BE2C (cell line): ENCODE measurements at regions not wholly inside any gene's neighbourhood (a gene's known extent, or its start where the extent isn't known, plus 50 kb on each side); places are given as distances from the start of the nearest gene placed in this dataset.

Experiments
- DNase-seq: peaks from one replicate; pipeline ENCODE4 v3.0.0-alpha.2; 2020
- H3K27me3 ChIP-seq: fragments of 250-450 bp; sonication (Bioruptor Pico); 2 replicates; pipeline ENCODE4 v1.5.1; 2020; ENCODE audit warnings: mild to moderate bottlenecking
- H3K36me3 ChIP-seq: fragments of 250-450 bp; sonication (Bioruptor Pico); 2 replicates; pipeline ENCODE4 v1.5.1; 2020; ENCODE audit warnings: mild to moderate bottlenecking
- H3K4me1 ChIP-seq: fragments of 250-450 bp; sonication (Bioruptor Pico); 2 replicates; pipeline ENCODE4 v1.5.1; 2020
- H3K4me3 ChIP-seq: 2 replicates; pipeline ENCODE4 v1.5.1; 2011; ENCODE audit warnings: low read depth, low read length
- H3K9me3 ChIP-seq: fragments of 250-450 bp; sonication (Bioruptor Pico); 2 replicates; pipeline ENCODE4 v1.5.1; 2020
- TF ChIP-seq, protein P1 (sequence below): IDR thresholded peaks from 2 replicates; pipeline ENCODE4 v1.5.1; 2012; ENCODE audit warnings: mild to moderate bottlenecking, low read depth, low read length

- Histone ChIP-seq H3K4me3 (no peak overlapping the region), H3K4me1 (peaks cover 10% of the 10 kb centered on the region; the same call in 1 of the 2 replicates), H3K9me3 (no peaks in the 10 kb centered on the region), H3K27me3 (no peaks in the 10 kb centered on the region), H3K36me3 (no peaks in the 10 kb centered on the region)
- TF ChIP-seq, protein P1, sequence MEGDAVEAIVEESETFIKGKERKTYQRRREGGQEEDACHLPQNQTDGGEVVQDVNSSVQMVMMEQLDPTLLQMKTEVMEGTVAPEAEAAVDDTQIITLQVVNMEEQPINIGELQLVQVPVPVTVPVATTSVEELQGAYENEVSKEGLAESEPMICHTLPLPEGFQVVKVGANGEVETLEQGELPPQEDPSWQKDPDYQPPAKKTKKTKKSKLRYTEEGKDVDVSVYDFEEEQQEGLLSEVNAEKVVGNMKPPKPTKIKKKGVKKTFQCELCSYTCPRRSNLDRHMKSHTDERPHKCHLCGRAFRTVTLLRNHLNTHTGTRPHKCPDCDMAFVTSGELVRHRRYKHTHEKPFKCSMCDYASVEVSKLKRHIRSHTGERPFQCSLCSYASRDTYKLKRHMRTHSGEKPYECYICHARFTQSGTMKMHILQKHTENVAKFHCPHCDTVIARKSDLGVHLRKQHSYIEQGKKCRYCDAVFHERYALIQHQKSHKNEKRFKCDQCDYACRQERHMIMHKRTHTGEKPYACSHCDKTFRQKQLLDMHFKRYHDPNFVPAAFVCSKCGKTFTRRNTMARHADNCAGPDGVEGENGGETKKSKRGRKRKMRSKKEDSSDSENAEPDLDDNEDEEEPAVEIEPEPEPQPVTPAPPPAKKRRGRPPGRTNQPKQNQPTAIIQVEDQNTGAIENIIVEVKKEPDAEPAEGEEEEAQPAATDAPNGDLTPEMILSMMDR, result no peak
- DNase-seq, result no peak
Observed at GRCh38 chr1:113223546-113223945, 150.5 kb downstream of the LRIG2 start.

- H3K27me3 ChIP-seq, result no peaks in the 10 kb centered on the region
- H3K4me1 ChIP-seq, result no peaks in the 10 kb centered on the region
- H3K4me3 ChIP-seq, result no peak overlapping the region
- H3K36me3 ChIP-seq, result no peaks in the 10 kb centered on the region
- no peak for DNase-seq
- no peaks in the 10 kb centered on the region for H3K9me3 ChIP-seq
- TF ChIP-seq, protein P1, result no peak
Observed at GRCh38 chr1:113226148-113226547, 153.2 kb downstream of the LRIG2 start.

- Histone ChIP-seq H3K4me3 (no peak overlapping the region), H3K9me3 (no peaks in the 10 kb centered on the region), H3K4me1 (peaks cover 10% of the 10 kb centered on the region), H3K27me3 (no peaks in the 10 kb centered on the region), H3K36me3 (no peaks in the 10 kb centered on the region)
- TF ChIP-seq, protein P1, result no peak
- DNase-seq, result no peak
Observed at GRCh38 chr1:113231866-113232265, 158.4 kb upstream of the MAGI3 start.

GRCh38 chr1:113233441-113233840 is 156.9 kb upstream of the MAGI3 start:
- no peaks in the 10 kb centered on the region for H3K9me3 ChIP-seq
- no peaks in the 10 kb centered on the region for H3K36me3 ChIP-seq
- peaks cover 10% of the 10 kb centered on the region for H3K4me1 ChIP-seq
- no peak overlapping the region for H3K4me3 ChIP-seq
- TF ChIP-seq, protein P1, result no peak
- DNase-seq, result no peak
- H3K27me3 ChIP-seq, result no peaks in the 10 kb centered on the region

DNA sequence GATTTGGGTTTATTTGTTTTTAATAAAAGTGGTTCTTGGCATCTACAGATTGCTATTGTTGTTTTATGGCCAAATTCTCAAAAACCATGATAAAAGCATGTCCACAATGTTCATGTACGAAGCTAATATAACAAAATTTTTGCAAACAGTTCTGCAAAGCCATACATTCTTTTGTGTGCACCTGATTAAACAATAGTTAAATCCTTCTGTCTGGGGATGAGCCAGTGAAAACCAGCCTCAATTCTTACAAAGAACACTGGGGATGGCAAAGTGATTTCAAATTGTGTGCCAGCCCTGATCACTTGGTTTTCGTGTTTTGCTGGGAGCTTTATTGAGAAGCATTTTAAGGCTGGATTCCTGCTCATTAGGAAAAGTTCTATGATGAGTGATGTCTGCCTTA is 149.1 kb upstream of the MAGI3 start:
- no peak for DNase-seq
- Histone ChIP-seq H3K36me3 (no peaks in the 10 kb centered on the region), H3K9me3 (no peaks in the 10 kb centered on the region), H3K4me1 (peaks cover 8% of the 10 kb centered on the region), H3K27me3 (no peaks in the 10 kb centered on the region), H3K4me3 (no peak overlapping the region)
- TF ChIP-seq, protein P1, result no peak

GRCh38 chr1:113242481-113242880 is 147.8 kb upstream of the MAGI3 start:
- H3K4me3 ChIP-seq, result no peak overlapping the region
- TF ChIP-seq, protein P1, result no peak
- H3K4me1 ChIP-seq, result peaks cover 8% of the 10 kb centered on the region
- no peaks in the 10 kb centered on the region for H3K27me3 ChIP-seq
- DNase-seq, result no peak
- no peaks in the 10 kb centered on the region for H3K9me3 ChIP-seq
- H3K36me3 ChIP-seq, result no peaks in the 10 kb centered on the region
